SK-N-SH (cell line): ENCODE measurements at regions not wholly inside any gene's neighbourhood (a gene's known extent, or its start where the extent isn't known, plus 50 kb on each side); places are given as distances from the start of the nearest gene placed in this dataset.

Experiments
- CTCF ChIA-PET: fragments of 300-600, 350-600 bp; formaldehyde crosslinking; extraction: SDS; loops from one replicate; lab custom pipeline; 2021; lab: Yijun Ruan, JAX
- POLR2A ChIA-PET: fragments of 350-600 bp; sonication (Branson Sonifier 250); formaldehyde crosslinking; extraction: SDS; loops from one replicate; lab custom pipeline; 2020; ENCODE audit warnings: antibody characterized with exemption, inconsistent platforms; lab: Yijun Ruan, JAX
- DNase-seq: peaks from one replicate; pipeline ENCODE4 v3.0.0; 2012
- H2AFZ ChIP-seq: fragments of 200-600 bp; sonication (generic); 2 replicates; pipeline ENCODE4 v1.8.1; 2016; ENCODE audit warnings: antibody characterized with exemption, mild to moderate bottlenecking, low read depth
- H3F3A ChIP-seq: fragments of 200-600 bp; sonication (generic); replicated peaks from 2 replicates; pipeline ENCODE3; 2016; ENCODE audit warnings: antibody characterized with exemption, mild to moderate bottlenecking; ENCODE audit not compliant: insufficient read depth
- H3K27ac ChIP-seq, 2 experiments: fragments of 200-500 bp in 1 of 2; fragments of 200-600 bp in 1 of 2; sonication (Bioruptor generic) in 1 of 2; sonication (generic), shearing (Covaris generic) in 1 of 2; 2 replicates each; pipeline versions ENCODE4 v1.5.1 to v1.6.1; 2014 to 2016; ENCODE audit warnings: low read depth in 2 of 2, inconsistent platforms in 1 of 2, low read length in 1 of 2, mild to moderate bottlenecking in 1 of 2, mixed read lengths in 1 of 2
- H3K27me3 ChIP-seq: fragments of 200-600 bp; sonication (generic), shearing (Covaris generic); 2 replicates; pipeline ENCODE4 v1.6.1; 2016; ENCODE audit warnings: mixed run types; ENCODE audit not compliant: insufficient read depth
- H3K36me3 ChIP-seq, 2 experiments: fragments of 200-500 bp in 1 of 2; fragments of 200-600 bp in 1 of 2; sonication (Bioruptor generic) in 1 of 2; sonication (generic) in 1 of 2; replicated peaks in 1 of 2; 2 replicates each; pipeline versions ENCODE3 to v1.5.1; 2014 to 2016; ENCODE audit warnings: low read length in 1 of 2, mild to moderate bottlenecking in 1 of 2; ENCODE audit not compliant: insufficient read depth in 2 of 2, control insufficient read depth in 1 of 2
- H3K4me1 ChIP-seq, 2 experiments: fragments of 200-500 bp in 1 of 2; fragments of 200-600 bp in 1 of 2; sonication (Bioruptor generic) in 1 of 2; sonication (generic), shearing (Covaris generic) in 1 of 2; 2 replicates each; pipeline versions ENCODE4 v1.5.1 to v1.6.1; 2014 to 2016; ENCODE audit warnings: low read depth in 1 of 2, low read length in 1 of 2, mixed run types in 1 of 2; ENCODE audit not compliant: insufficient read depth in 2 of 2, control insufficient read depth in 1 of 2
- H3K4me2 ChIP-seq: fragments of 200-600 bp; sonication (generic), shearing (Covaris generic); 2 replicates; pipeline ENCODE4 v1.6.1; 2017; ENCODE audit warnings: mixed run types
- H3K4me3 ChIP-seq, 2 experiments: fragments of 200-500 bp in 1 of 2; fragments of 200-600 bp in 1 of 2; sonication (Bioruptor generic) in 1 of 2; sonication (generic), shearing (Covaris generic) in 1 of 2; 2 replicates each; pipeline versions ENCODE4 v1.5.1 to v1.8.1; 2014 to 2016; ENCODE audit warnings: low read depth in 2 of 2, inconsistent platforms in 1 of 2, low read length in 1 of 2, mild to moderate bottlenecking in 1 of 2, mixed read lengths in 1 of 2, moderate library complexity in 1 of 2
- H3K79me2 ChIP-seq: fragments of 200-600 bp; sonication (generic); 2 replicates; pipeline ENCODE4 v1.8.1; 2017; ENCODE audit warnings: mild to moderate bottlenecking; ENCODE audit not compliant: insufficient read depth
- H3K9ac ChIP-seq: fragments of 200-600 bp; sonication (generic); 2 replicates; pipeline ENCODE4 v1.6.1; 2017; ENCODE audit warnings: mixed run types
- H3K9me2 ChIP-seq: fragments of 200-600 bp; sonication (generic); 2 replicates; pipeline ENCODE4 v1.6.1; 2017; ENCODE audit warnings: mixed run types
- H3K9me3 ChIP-seq: fragments of 200-600 bp; sonication (generic); 2 replicates; pipeline ENCODE4 v1.6.1; 2017; ENCODE audit warnings: mixed run types, mild to moderate bottlenecking, moderate library complexity
- H4K20me1 ChIP-seq: fragments of 200-600 bp; sonication (generic); 2 replicates; pipeline ENCODE4 v1.6.1; 2017; ENCODE audit warnings: mild to moderate bottlenecking, mixed run types; ENCODE audit not compliant: insufficient read depth
- CTCF ChIP-seq: fragments of 200-600 bp; sonication (generic); IDR thresholded peaks from 2 replicates; pipeline ENCODE4 v1.6.1; 2017; ENCODE audit warnings: antibody characterized with exemption, mild to moderate bottlenecking, moderate library complexity
- ELF1 ChIP-seq: IDR thresholded peaks from 2 replicates; pipeline ENCODE4 v1.4.0; 2012
- FOSL2 ChIP-seq: IDR thresholded peaks from 2 replicates; pipeline ENCODE4 v1.4.0; 2012; ENCODE audit warnings: low read depth, mild to moderate bottlenecking, moderate library complexity, borderline replicate concordance
- FOXJ3 ChIP-seq: sonication (generic); formaldehyde crosslinking; IDR thresholded peaks from 2 replicates; pipeline ENCODE4 v1.5.1; 2020; ENCODE audit warnings: mild to moderate bottlenecking, missing genetic modification reagents
- GABPA ChIP-seq: IDR thresholded peaks from 2 replicates; pipeline ENCODE4 v1.4.0; 2012; ENCODE audit warnings: low read depth, mild to moderate bottlenecking
- GATA2 ChIP-seq: sonication (generic); formaldehyde crosslinking; IDR thresholded peaks from 2 replicates; pipeline ENCODE4 v1.5.0; 2020; ENCODE audit warnings: mild to moderate bottlenecking, missing genetic modification reagents
- JUND ChIP-seq: IDR thresholded peaks from 2 replicates; pipeline ENCODE4 v1.4.0; 2012
- MAX ChIP-seq: IDR thresholded peaks from 2 replicates; pipeline ENCODE4 v1.4.0; 2012; ENCODE audit warnings: low read depth
- MXI1 ChIP-seq: IDR thresholded peaks from 2 replicates; pipeline ENCODE4 v1.6.1; 2012; ENCODE audit warnings: mild to moderate bottlenecking, low read depth, low read length, improper control_type of control experiment
- NRF1 ChIP-seq: IDR thresholded peaks from 2 replicates; pipeline ENCODE4 v1.6.1; 2012; ENCODE audit warnings: low read depth, mild to moderate bottlenecking, low read length
- POLR2AphosphoS5 ChIP-seq: IDR thresholded peaks from 2 replicates; pipeline ENCODE4 v1.6.1; 2012; ENCODE audit warnings: low read depth, low read length
- RAD21 ChIP-seq: IDR thresholded peaks from 2 replicates; pipeline ENCODE4 v1.6.1; 2012; ENCODE audit warnings: mild to moderate bottlenecking, low read length
- REST ChIP-seq: IDR thresholded peaks from 2 replicates; pipeline ENCODE4 v1.6.1; 2012; ENCODE audit warnings: mild to moderate bottlenecking, low read depth, low read length, moderate library complexity
- RFX5 ChIP-seq: IDR thresholded peaks from 2 replicates; pipeline ENCODE4 v1.6.1; 2012; ENCODE audit warnings: mild to moderate bottlenecking, improper control_type of control experiment, low read length
- RXRA ChIP-seq: IDR thresholded peaks from 2 replicates; pipeline ENCODE4 v1.4.0; 2012; ENCODE audit warnings: low read depth, mild to moderate bottlenecking, borderline replicate concordance
- SIN3A ChIP-seq: IDR thresholded peaks from 2 replicates; pipeline ENCODE4 v1.6.1; 2012; ENCODE audit warnings: low read depth, mild to moderate bottlenecking, low read length, moderate library complexity, borderline replicate concordance
- SMC3 ChIP-seq: IDR thresholded peaks from 2 replicates; pipeline ENCODE4 v1.6.1; 2012; ENCODE audit warnings: low read depth, low read length, improper control_type of control experiment
- TEAD4 ChIP-seq: IDR thresholded peaks from 2 replicates; pipeline ENCODE4 v1.4.0; 2012; ENCODE audit warnings: mild to moderate bottlenecking, borderline replicate concordance; ENCODE audit not compliant: insufficient read depth
- USF2 ChIP-seq: fragments of 150-350 bp; IDR thresholded peaks from 2 replicates; pipeline ENCODE4 v1.6.1; 2017; ENCODE audit warnings: antibody characterized with exemption, low read length, low read depth, borderline replicate concordance
- YY1 ChIP-seq: IDR thresholded peaks from 2 replicates; pipeline ENCODE4 v1.4.0; 2012; ENCODE audit warnings: low read depth, mild to moderate bottlenecking
- WGBS: methylation state at CpG from one replicate; pipeline ENCODE4 v1.1.6; 2017; ENCODE audit warnings: low lambda C conversion rate; 5-methylcytosine and 5-hydroxymethylcytosine counted together

- no peaks in the 10 kb centered on the region for H4K20me1 ChIP-seq
Measured at GRCh38 chr5:145445027-145445426, 390.1 kb downstream of the PRELID2 start.

More at GRCh38 chr5:145445027-145445426, 390.1 kb downstream of the PRELID2 start:
- Histone ChIP-seq H3K4me1 (no peaks in the 10 kb centered on the region), H3K9me3 (no peaks in the 10 kb centered on the region), H3F3A (no peaks in the 10 kb centered on the region), H3K9ac (no peak overlapping the region), H2AFZ (no peak overlapping the region), H3K79me2 (no peaks in the 10 kb centered on the region), H3K27me3 (no peaks in the 10 kb centered on the region), H3K4me3 (no peak overlapping the region), H3K4me2 (no peak overlapping the region), H3K27ac (no peak overlapping the region), H3K36me3 (no peaks in the 10 kb centered on the region), H3K9me2 (no peaks in the 10 kb centered on the region)
- ChIA-PET POLR2A (no interaction called here), CTCF (interaction anchor here (1.2 kb wide), 1 partner anchor 49 kb away, joined by 3 read pairs; no protein-coding TSS in a partner anchor)
- no peak for DNase-seq
- TF ChIP-seq SMC3 = no peak
- TF ChIP-seq FOXJ3 (CRISPR knock-in tag) = no peak
- TF ChIP-seq NRF1 = no peak
- TF ChIP-seq POLR2AphosphoS5 = no peak
- TF ChIP-seq JUND = no peak
- TF ChIP-seq FOSL2 = no peak
- no peak for TF ChIP-seq MXI1
- no peak for TF ChIP-seq SIN3A
- no peak for TF ChIP-seq TEAD4
- TF ChIP-seq MAX = no peak
- TF ChIP-seq RXRA = no peak
- no peak for TF ChIP-seq YY1
- no peak for TF ChIP-seq CTCF
- no peak for TF ChIP-seq GATA2 (CRISPR knock-in tag)
- TF ChIP-seq GABPA = no peak
- TF ChIP-seq RFX5 = no peak
- no peak for TF ChIP-seq ELF1
- TF ChIP-seq REST = no peak
- no peak for TF ChIP-seq USF2
- no peak for TF ChIP-seq RAD21
- WGBS = 93% methylated on average over 2 of the region's 2 CpGs
